Endothelial cell (in vitro differentiated cells): ENCODE measurements at regions not wholly inside any gene's neighbourhood (a gene's known extent, or its start where the extent isn't known, plus 50 kb on each side); places are given as distances from the start of the nearest gene placed in this dataset.

Source experiments
- DNase-seq: peaks from one replicate; pipeline ENCODE4 v3.0.0; 2021; ENCODE audit warnings: low spot score
- H3K27ac Mint-ChIP-seq: one replicate; pipeline ENCODE4 v1.8.0; 2021; ENCODE audit warnings: mixed read lengths, inconsistent platforms; ENCODE audit not compliant: unreplicated experiment
- H3K27me3 Mint-ChIP-seq: one replicate; pipeline ENCODE4 v1.8.0; 2021; ENCODE audit warnings: mild to moderate bottlenecking, moderate library complexity, mixed read lengths, inconsistent platforms; ENCODE audit not compliant: unreplicated experiment
- H3K36me3 Mint-ChIP-seq: one replicate; pipeline ENCODE4 v1.8.0; 2021; ENCODE audit warnings: mild to moderate bottlenecking, low read depth, mixed read lengths, inconsistent platforms; ENCODE audit not compliant: unreplicated experiment
- H3K4me1 Mint-ChIP-seq: one replicate; pipeline ENCODE4 v1.8.0; 2021; ENCODE audit warnings: mild to moderate bottlenecking, mixed read lengths, inconsistent platforms; ENCODE audit not compliant: unreplicated experiment
- H3K4me3 Mint-ChIP-seq: one replicate; pipeline ENCODE4 v1.8.0; 2021; ENCODE audit warnings: mild to moderate bottlenecking, mixed read lengths, inconsistent platforms; ENCODE audit not compliant: unreplicated experiment
- H3K9me3 Mint-ChIP-seq: one replicate; pipeline ENCODE4 v1.8.0; 2021; ENCODE audit warnings: mixed read lengths, inconsistent platforms; ENCODE audit not compliant: unreplicated experiment
- CTCF ChIP-seq: fragments of 200-600 bp; sonication (generic); IDR thresholded peaks from one replicate; pipeline ENCODE4 v1.5.0; 2021; ENCODE audit warnings: antibody characterized with exemption; ENCODE audit not compliant: unreplicated experiment

GRCh38 chr1:170226767-170227166, 81.0 kb downstream of the NTMT2 start:
- TF ChIP-seq CTCF, result no peak
- Mint-ChIP-seq H3K27me3 (no peaks in the 10 kb centered on the region), H3K9me3 (no peaks in the 10 kb centered on the region), H3K4me1 (peaks cover 6% of the 10 kb centered on the region), H3K4me3 (no peak overlapping the region), H3K27ac (no peak overlapping the region), H3K36me3 (no peaks in the 10 kb centered on the region)
- no peak for DNase-seq

- Mint-ChIP-seq H3K27me3 (no peaks in the 10 kb centered on the region), H3K4me1 (peaks cover 18% of the 10 kb centered on the region), H3K4me3 (no peak overlapping the region), H3K27ac (no peak overlapping the region), H3K9me3 (no peaks in the 10 kb centered on the region), H3K36me3 (no peaks in the 10 kb centered on the region)
- TF ChIP-seq CTCF, result no peak
- no peak for DNase-seq
Measured at GRCh38 chr1:170230323-170230722, 84.6 kb downstream of the NTMT2 start.

- H3K9me3 Mint-ChIP-seq, result no peaks in the 10 kb centered on the region
- H3K4me3 Mint-ChIP-seq, result no peak overlapping the region
- H3K36me3 Mint-ChIP-seq, result no peaks in the 10 kb centered on the region
- TF ChIP-seq CTCF, result no peak
- peaks cover 18% of the 10 kb centered on the region for H3K4me1 Mint-ChIP-seq
- H3K27me3 Mint-ChIP-seq, result no peaks in the 10 kb centered on the region
- H3K27ac Mint-ChIP-seq, result no peak overlapping the region
- DNase-seq, result no peak
Measured at GRCh38 chr1:170231662-170232061, 85.9 kb downstream of the NTMT2 start.

GRCh38 chr1:170238704-170239391, 93.1 kb downstream of the NTMT2 start:
- DNase-seq, result no peak
- Mint-ChIP-seq H3K4me3 (no peak overlapping the region), H3K9me3 (no peaks in the 10 kb centered on the region), H3K36me3 (no peaks in the 10 kb centered on the region), H3K4me1 (peaks cover 7% of the 10 kb centered on the region), H3K27me3 (no peaks in the 10 kb centered on the region), H3K27ac (no peak overlapping the region)
- TF ChIP-seq CTCF, result no peak

GRCh38 chr1:170239445-170239844, 93.7 kb downstream of the NTMT2 start:
- no peak for DNase-seq
- Mint-ChIP-seq H3K27me3 (no peaks in the 10 kb centered on the region), H3K4me1 (peaks cover 1% of the 10 kb centered on the region), H3K4me3 (no peak overlapping the region), H3K9me3 (no peaks in the 10 kb centered on the region), H3K27ac (no peak overlapping the region), H3K36me3 (no peaks in the 10 kb centered on the region)
- TF ChIP-seq CTCF, result no peak
